B cell (primary cell): ENCODE measurements at regions not wholly inside any gene's neighbourhood (a gene's known extent, or its start where the extent isn't known, plus 50 kb on each side); places are given as distances from the start of the nearest gene placed in this dataset.

Experiments
- ATAC-seq: fragments of 200-7000 bp; cut with Tn5 transposase; one replicate; pipeline ENCODE4 v1.10.0; 2021; ENCODE audit warnings: low read depth, mild to moderate bottlenecking, moderate number of reproducible peaks, moderate library complexity
- CTCF ChIA-PET: fragments of 350-600 bp; sonication (Branson Sonifier 250); formaldehyde crosslinking; loops from one replicate; lab custom pipeline; 2021; ENCODE audit warnings: antibody characterized with exemption, inconsistent platforms; lab: Charles Lee
- POLR2A ChIA-PET: fragments of 350-600 bp; sonication (Branson Sonifier 250); formaldehyde crosslinking; loops from one replicate; lab custom pipeline; 2021; ENCODE audit warnings: antibody characterized with exemption; lab: Charles Lee
- DNase-seq: peaks from one replicate; pipeline ENCODE4 v3.0.0; 2013
- H2AFZ ChIP-seq: 2 replicates; pipeline ENCODE4 v1.6.1; 2012; ENCODE audit warnings: mild to moderate bottlenecking, low read depth, low read length; ENCODE audit not compliant: insufficient read depth, poor library complexity, severe bottlenecking
- H3K27ac ChIP-seq, 2 donors: 1 replicate in 1 of 2; 2 replicates in 1 of 2; pipeline ENCODE4 v1.5.1; 2012 to 2013; ENCODE audit warnings: low read length in 2 of 2, mild to moderate bottlenecking in 2 of 2, moderate library complexity in 1 of 2
- H3K27me3 ChIP-seq, 4 experiments: fragments of 200-600 bp in 1 of 4; sonication (generic) in 1 of 4; replicated peaks in 1 of 4; 1 replicate in 2 of 4; 2 replicates in 2 of 4; pipeline versions ENCODE4 v1.6.1 to v1.7.0; 2013 to 2016; ENCODE audit warnings: low read length in 3 of 4, mild to moderate bottlenecking in 2 of 4, mixed read lengths in 1 of 4, moderate library complexity in 1 of 4; ENCODE audit not compliant: insufficient read depth in 4 of 4, control insufficient read depth in 3 of 4; ENCODE audit errors: control extremely low read depth in 1 of 4
- H3K36me3 ChIP-seq, 2 experiments: replicated peaks in 1 of 2; 1 replicate in 1 of 2; 2 replicates in 1 of 2; pipeline versions ENCODE4 v1.6.1 to v1.7.1; 2013; ENCODE audit warnings: low read length in 1 of 2; ENCODE audit not compliant: insufficient read depth in 2 of 2, control insufficient read depth in 1 of 2; ENCODE audit errors: control extremely low read depth in 1 of 2, extremely low read depth in 1 of 2
- H3K4me1 ChIP-seq, 2 donors: fragments of 200-600 bp in 1 of 2; sonication (generic) in 1 of 2; 1 replicate in 1 of 2; 2 replicates in 1 of 2; pipeline versions ENCODE4 v1.5.1 to v1.6.1; 2013 to 2017; ENCODE audit warnings: low read length in 2 of 2; ENCODE audit not compliant: control insufficient read depth in 2 of 2, insufficient read depth in 2 of 2
- H3K4me2 ChIP-seq: replicated peaks from 2 replicates; pipeline ENCODE3; 2012; ENCODE audit warnings: mild to moderate bottlenecking, low read depth, low read length; ENCODE audit not compliant: poor library complexity, severe bottlenecking
- H3K4me3 ChIP-seq, 5 experiments: fragments of 200-600 bp in 1 of 5; sonication (generic) in 1 of 5; 1 replicate in 3 of 5; 2 replicates in 2 of 5; pipeline versions ENCODE4 v1.5.1 to v1.7.0; 2011 to 2016; ENCODE audit warnings: low read length in 4 of 5, mild to moderate bottlenecking in 4 of 5, low read depth in 2 of 5, control low read depth in 1 of 5, moderate library complexity in 1 of 5; ENCODE audit not compliant: insufficient read depth in 1 of 5; ENCODE audit errors: control extremely low read depth in 1 of 5, extremely low read depth in 1 of 5
- H3K79me2 ChIP-seq: fragments of 200-600 bp; sonication (generic); one replicate; pipeline ENCODE4 v1.6.0; 2016; ENCODE audit warnings: low read length; ENCODE audit not compliant: control insufficient read depth, insufficient read depth
- H3K9ac ChIP-seq: fragments of 200-600 bp; sonication (generic); 2 replicates; pipeline ENCODE4 v1.6.1; 2017; ENCODE audit warnings: mild to moderate bottlenecking, low read length, moderate library complexity
- H3K9me3 ChIP-seq, 3 donors: one replicate each; pipeline versions ENCODE4 v1.6.1 to v1.7.1; 2013; ENCODE audit warnings: low read length in 2 of 3; ENCODE audit not compliant: control insufficient read depth in 2 of 3, insufficient read depth in 1 of 3; ENCODE audit errors: control extremely low read depth in 1 of 3
- H4K20me1 ChIP-seq: 2 replicates; pipeline ENCODE4 v1.6.0; 2012; ENCODE audit warnings: mild to moderate bottlenecking, low read length; ENCODE audit not compliant: insufficient read depth, control insufficient read depth, poor library complexity, severe bottlenecking
- H3K27ac Mint-ChIP-seq: one replicate; pipeline ENCODE4 v1.8.0; 2021; ENCODE audit warnings: mixed read lengths
- H3K27me3 Mint-ChIP-seq: one replicate; pipeline ENCODE4 v1.8.0; 2021; ENCODE audit warnings: mixed read lengths
- H3K4me1 Mint-ChIP-seq: one replicate; pipeline ENCODE4 v1.8.0; 2021; ENCODE audit warnings: mixed read lengths
- H3K4me3 Mint-ChIP-seq: one replicate; pipeline ENCODE4 v1.8.0; 2021; ENCODE audit warnings: mixed read lengths
- H3K9me3 Mint-ChIP-seq: one replicate; pipeline ENCODE4 v1.8.0; 2022; ENCODE audit warnings: mixed read lengths; ENCODE audit not compliant: insufficient read depth
- CTCF ChIP-seq: fragments of 200-600 bp; IDR thresholded peaks from one replicate; pipeline ENCODE4 v1.8.0; 2022; ENCODE audit warnings: antibody characterized with exemption, mild to moderate bottlenecking
- EZH2 ChIP-seq: IDR thresholded peaks from 2 replicates; pipeline ENCODE4 v1.6.1; 2012; ENCODE audit warnings: borderline replicate concordance, low read depth, mild to moderate bottlenecking, moderate library complexity, low read length; ENCODE audit not compliant: insufficient read depth, poor library complexity, severe bottlenecking
- WGBS: methylation state at CpG from one replicate; pipeline ENCODE4 v1.1.5; 2013; ENCODE audit warnings: missing lambda C conversion rate; ENCODE audit not compliant: insufficient coverage; 5-methylcytosine and 5-hydroxymethylcytosine counted together
- intact Hi-C: fragments of 100-400 bp; cut with micrococcal nuclease; formaldehyde crosslinking; loops from one replicate; pipeline ENCODE4 v1.10.0; 2022

- Histone ChIP-seq H3K4me1 (no peaks in the 10 kb centered on the region), H3K4me3 (no peak overlapping the region), H3K9me3 (no peaks in the 10 kb centered on the region), H3K27ac (no peak overlapping the region), H3K9ac (no peak overlapping the region), H3K36me3 (no peaks in the 10 kb centered on the region), H4K20me1 (no peaks in the 10 kb centered on the region), H3K4me2 (no peak overlapping the region), H3K79me2 (no peaks in the 10 kb centered on the region), H2AFZ (no peak overlapping the region), H3K27me3 (no peaks in the 10 kb centered on the region)
- ChIA-PET CTCF (no interaction called here), POLR2A (no interaction called here)
- H3K27me3 Mint-ChIP-seq: no peaks in the 10 kb centered on the region
- intact Hi-C loops: no loop called here
- no peak overlapping the region for H3K4me3 Mint-ChIP-seq
- WGBS: no CpG with 5 or more reads among the region's 4 CpGs
- H3K4me1 Mint-ChIP-seq: peaks cover 7% of the 10 kb centered on the region
- peaks cover 2% of the 10 kb centered on the region for H3K9me3 Mint-ChIP-seq
- ATAC-seq (no peak), DNase-seq (no peak)
- no peak overlapping the region for H3K27ac Mint-ChIP-seq
- no peak for TF ChIP-seq EZH2
- TF ChIP-seq CTCF: no peak
These were observed 190.9 kb upstream of the TAPT1 start for GRCh38 chr4:16417198-16417597.

GRCh38 chr4:16416601-16417000, 190.3 kb upstream of the TAPT1 start:
- Histone ChIP-seq H3K27me3 (no peaks in the 10 kb centered on the region), H3K79me2 (no peaks in the 10 kb centered on the region), H3K4me1 (no peaks in the 10 kb centered on the region), H3K27ac (no peak overlapping the region), H3K9ac (no peak overlapping the region), H3K4me3 (no peak overlapping the region), H2AFZ (no peak overlapping the region), H3K4me2 (no peak overlapping the region), H4K20me1 (no peaks in the 10 kb centered on the region), H3K36me3 (no peaks in the 10 kb centered on the region), H3K9me3 (no peaks in the 10 kb centered on the region)
- no peak overlapping the region for H3K4me3 Mint-ChIP-seq
- H3K27ac Mint-ChIP-seq: no peak overlapping the region
- H3K27me3 Mint-ChIP-seq: no peaks in the 10 kb centered on the region
- no peak for DNase-seq
- ChIA-PET CTCF (no interaction called here), POLR2A (no interaction called here)
- TF ChIP-seq CTCF (no peak), EZH2 (no peak)
- no peak for ATAC-seq
- peaks cover 7% of the 10 kb centered on the region for H3K4me1 Mint-ChIP-seq
- intact Hi-C loops: no loop called here
- H3K9me3 Mint-ChIP-seq: peaks cover 2% of the 10 kb centered on the region
